KMS-11 (cell line): ENCODE measurements at regions not wholly inside any gene's neighbourhood (a gene's known extent, or its start where the extent isn't known, plus 50 kb on each side); places are given as distances from the start of the nearest gene placed in this dataset.

Experiments
- H2AFZ ChIP-seq: fragments of 200-600 bp; sonication (generic); 2 replicates; pipeline ENCODE4 v1.6.1; 2016; ENCODE audit warnings: antibody characterized with exemption, mixed run types, low read depth
- H3K27ac ChIP-seq: fragments of 200-600 bp; sonication (generic); 2 replicates; pipeline ENCODE4 v1.6.1; 2016; ENCODE audit warnings: mild to moderate bottlenecking, mixed run types
- H3K27me3 ChIP-seq: fragments of 200-600 bp; sonication (generic); 2 replicates; pipeline ENCODE4 v1.6.1; 2017; ENCODE audit warnings: mild to moderate bottlenecking, low read depth, mixed run types, moderate library complexity; ENCODE audit not compliant: insufficient read depth
- H3K36me3 ChIP-seq: fragments of 200-600 bp; sonication (generic); 2 replicates; pipeline ENCODE4 v1.6.1; 2017; ENCODE audit warnings: mild to moderate bottlenecking, mixed run types; ENCODE audit not compliant: insufficient read depth
- H3K4me1 ChIP-seq: fragments of 200-600 bp; sonication (generic); 2 replicates; pipeline ENCODE4 v1.6.1; 2016; ENCODE audit warnings: mild to moderate bottlenecking, low read depth, mixed run types; ENCODE audit not compliant: poor library complexity, severe bottlenecking
- H3K4me2 ChIP-seq: fragments of 200-600 bp; sonication (generic); 2 replicates; pipeline ENCODE4 v1.7.0; 2016; ENCODE audit warnings: mild to moderate bottlenecking, mixed run types
- H3K4me3 ChIP-seq: fragments of 200-600 bp; sonication (generic); IDR thresholded peaks from 2 replicates; pipeline ENCODE4 v1.6.1; 2017; ENCODE audit warnings: low read depth, low read length, mixed read lengths; ENCODE audit not compliant: insufficient read depth
- H3K79me2 ChIP-seq: fragments of 200-600 bp; sonication (generic); 2 replicates; pipeline ENCODE4 v1.6.1; 2016; ENCODE audit warnings: low read depth, mixed run types; ENCODE audit not compliant: insufficient read depth
- H3K9ac ChIP-seq: fragments of 200-600 bp; sonication (generic); 2 replicates; pipeline ENCODE4 v1.6.1; 2016; ENCODE audit warnings: mild to moderate bottlenecking, mixed run types
- H4K20me1 ChIP-seq: fragments of 200-600 bp; sonication (generic); 2 replicates; pipeline ENCODE4 v1.6.1; 2016; ENCODE audit warnings: mild to moderate bottlenecking, mixed run types; ENCODE audit not compliant: insufficient read depth
- CTCF ChIP-seq: fragments of 200-600 bp; sonication (generic); conservative IDR thresholded peaks from 2 replicates; pipeline ENCODE4 v1.6.1; 2017; ENCODE audit warnings: low read depth, mild to moderate bottlenecking, antibody characterized with exemption, low read length, moderate library complexity, mixed read lengths

- Histone ChIP-seq H3K27me3 (no peaks in the 10 kb centered on the region), H2AFZ (no peak overlapping the region), H3K4me3 (no peak overlapping the region), H3K4me2 (no peak overlapping the region), H4K20me1 (no peaks in the 10 kb centered on the region), H3K4me1 (no peaks in the 10 kb centered on the region), H3K27ac (no peak overlapping the region), H3K36me3 (no peaks in the 10 kb centered on the region), H3K9ac (no peak overlapping the region), H3K79me2 (no peaks in the 10 kb centered on the region)
- no peak for TF ChIP-seq CTCF
Measured at GRCh38 chr14:53380867-53381225, 227.7 kb upstream of the DDHD1 start.

GRCh38 chr14:53380052-53380866 is 227.1 kb upstream of the DDHD1 start:
- no peaks in the 10 kb centered on the region for H4K20me1 ChIP-seq
- H3K79me2 ChIP-seq = no peaks in the 10 kb centered on the region
- no peak for TF ChIP-seq CTCF
- H3K4me3 ChIP-seq = no peak overlapping the region
- H3K36me3 ChIP-seq = no peaks in the 10 kb centered on the region
- H3K4me2 ChIP-seq = no peak overlapping the region
- H2AFZ ChIP-seq = no peak overlapping the region
- no peaks in the 10 kb centered on the region for H3K27me3 ChIP-seq
- no peak overlapping the region for H3K9ac ChIP-seq
- no peak overlapping the region for H3K27ac ChIP-seq
- no peaks in the 10 kb centered on the region for H3K4me1 ChIP-seq

GRCh38 chr14:53378142-53378541 is 225.0 kb upstream of the DDHD1 start:
- no peaks in the 10 kb centered on the region for H3K27me3 ChIP-seq
- H3K79me2 ChIP-seq = no peaks in the 10 kb centered on the region
- H3K27ac ChIP-seq = no peak overlapping the region
- no peak overlapping the region for H3K9ac ChIP-seq
- no peak overlapping the region for H3K4me3 ChIP-seq
- no peaks in the 10 kb centered on the region for H4K20me1 ChIP-seq
- no peak for TF ChIP-seq CTCF
- H3K4me1 ChIP-seq = no peaks in the 10 kb centered on the region
- H2AFZ ChIP-seq = no peak overlapping the region
- H3K36me3 ChIP-seq = no peaks in the 10 kb centered on the region
- no peak overlapping the region for H3K4me2 ChIP-seq

GRCh38 chr14:53376064-53376463 is 222.9 kb upstream of the DDHD1 start:
- Histone ChIP-seq H3K4me1 (no peaks in the 10 kb centered on the region), H3K27me3 (no peaks in the 10 kb centered on the region), H4K20me1 (no peaks in the 10 kb centered on the region), H3K36me3 (no peaks in the 10 kb centered on the region), H3K27ac (no peak overlapping the region), H3K79me2 (no peaks in the 10 kb centered on the region), H3K9ac (no peak overlapping the region), H3K4me3 (no peak overlapping the region), H3K4me2 (no peak overlapping the region), H2AFZ (no peak overlapping the region)
- no peak for TF ChIP-seq CTCF
